ENCODE measurements at regions not wholly inside any gene's neighbourhood (a gene's known extent, or its start where the extent isn't known, plus 50 kb on each side); places are given as distances from the start of the nearest gene placed in this dataset.
A peak's percentile ranks its signal among the peaks of the same experiment; 100 is the strongest.

DNA sequence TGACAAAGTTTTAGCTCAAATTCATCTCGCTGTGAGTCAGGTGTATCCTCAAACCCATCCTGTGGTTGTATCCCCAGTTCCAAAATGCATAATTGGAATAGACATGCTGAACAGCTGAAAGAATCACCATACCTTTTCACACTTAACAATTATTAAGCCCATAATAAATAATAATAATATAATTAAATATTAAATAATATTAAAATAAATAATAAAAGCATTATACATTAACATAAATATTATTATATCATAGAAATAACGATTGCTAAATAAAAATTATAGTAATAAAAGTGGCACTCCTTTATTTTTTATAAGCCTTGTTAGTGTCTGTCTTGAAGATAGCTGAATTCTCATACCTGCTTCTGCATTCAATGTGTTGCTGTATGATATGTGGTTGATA is 257.5 kb upstream of the B3GALT2 start:
- SMC1A ChIA-PET (ENCODE audit: uncharacterized antibody, unreplicated experiment), result no interaction called here
- Histone ChIP-seq H3K79me2 (ENCODE audit: control insufficient read depth, insufficient read depth, low read length) (no peaks in the 10 kb centered on the region), H2AFZ (ENCODE audit: control insufficient read depth, low read depth, low read length) (no peak overlapping the region), H3K27ac (ENCODE audit: control insufficient read depth, insufficient read depth) (no peak overlapping the region), H3K9ac (ENCODE audit: control insufficient read depth, insufficient read depth, low read length) (no peak overlapping the region), H3K27me3 (replicated peaks in 1 of 2; ENCODE audit: control insufficient read depth in 2 of 2, insufficient read depth in 2 of 2, low read length in 1 of 2) (no peaks in the 10 kb centered on the region; a peak in 1 of 4 replicates), H3K4me2 (ENCODE audit: control insufficient read depth, insufficient read depth) (no peak overlapping the region), H4K20me1 (ENCODE audit: control insufficient read depth, insufficient read depth) (no peaks in the 10 kb centered on the region), H3K9me3 (replicated peaks; ENCODE audit: control insufficient read depth, insufficient read depth, low read length) (no peaks in the 10 kb centered on the region; the same call in 2 of the 3 replicates), H3K4me1 (ENCODE audit: control insufficient read depth, insufficient read depth, low read length) (peaks cover 8% of the 10 kb centered on the region; the same call in 1 of the 2 replicates), H3K36me3 (ENCODE audit: control insufficient read depth in 2 of 2, insufficient read depth in 2 of 2, low read length in 1 of 2) (no peaks in the 10 kb centered on the region), H3K4me3 (no peak overlapping the region)
- TF ChIP-seq, protein P1, sequence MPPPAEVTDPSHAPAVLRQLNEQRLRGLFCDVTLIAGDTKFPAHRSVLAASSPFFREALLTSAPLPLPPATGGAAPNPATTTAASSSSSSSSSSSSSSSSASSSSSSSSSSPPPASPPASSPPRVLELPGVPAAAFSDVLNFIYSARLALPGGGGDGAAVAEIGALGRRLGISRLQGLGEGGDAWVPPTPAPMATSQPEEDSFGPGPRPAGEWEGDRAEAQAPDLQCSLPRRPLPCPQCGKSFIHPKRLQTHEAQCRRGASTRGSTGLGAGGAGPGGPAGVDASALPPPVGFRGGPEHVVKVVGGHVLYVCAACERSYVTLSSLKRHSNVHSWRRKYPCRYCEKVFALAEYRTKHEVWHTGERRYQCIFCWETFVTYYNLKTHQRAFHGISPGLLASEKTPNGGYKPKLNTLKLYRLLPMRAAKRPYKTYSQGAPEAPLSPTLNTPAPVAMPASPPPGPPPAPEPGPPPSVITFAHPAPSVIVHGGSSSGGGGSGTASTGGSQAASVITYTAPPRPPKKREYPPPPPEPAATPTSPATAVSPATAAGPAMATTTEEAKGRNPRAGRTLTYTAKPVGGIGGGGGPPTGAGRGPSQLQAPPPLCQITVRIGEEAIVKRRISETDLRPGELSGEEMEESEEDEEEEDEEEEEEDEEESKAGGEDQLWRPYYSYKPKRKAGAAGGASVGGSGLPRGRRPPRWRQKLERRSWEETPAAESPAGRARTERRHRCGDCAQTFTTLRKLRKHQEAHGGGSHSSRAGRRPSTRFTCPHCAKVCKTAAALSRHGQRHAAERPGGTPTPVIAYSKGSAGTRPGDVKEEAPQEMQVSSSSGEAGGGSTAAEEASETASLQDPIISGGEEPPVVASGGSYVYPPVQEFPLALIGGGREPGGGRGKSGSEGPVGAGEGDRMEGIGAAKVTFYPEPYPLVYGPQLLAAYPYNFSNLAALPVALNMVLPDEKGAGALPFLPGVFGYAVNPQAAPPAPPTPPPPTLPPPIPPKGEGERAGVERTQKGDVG (CRISPR knock-in tag; IDR thresholded peaks at IDR 0.05), result no peak
- no peak for TF ChIP-seq HDAC2 (IDR thresholded peaks at IDR 0.05)
- RAD21 ChIA-PET (ENCODE audit: unreplicated experiment), result no interaction called here
- intact Hi-C loops (cut with micrococcal nuclease; ENCODE audit: unreplicated experiment) (no loop called here), in situ Hi-C loops (cut with MboI) (no loop called here)
- no TSS peak for BruUV-seq (replicated peaks)
- FAIRE-seq, result no peak
- CTCF ChIA-PET, result interaction anchor here (0.8 kb wide), 1 partner anchor 12 kb away, joined by 3 read pairs; no protein-coding TSS in a partner anchor
- ATAC-seq, result no peak
- POLR2A ChIA-PET, result no interaction called here
- DNase-seq (ENCODE audit: low read depth, low spot score), result no peak
- WGBS (ENCODE audit: insufficient coverage, insufficient replicate concordance, low lambda C conversion rate, missing lambda C conversion rate), result 36% methylated on average over 2 of the region's 2 CpGs

DNA sequence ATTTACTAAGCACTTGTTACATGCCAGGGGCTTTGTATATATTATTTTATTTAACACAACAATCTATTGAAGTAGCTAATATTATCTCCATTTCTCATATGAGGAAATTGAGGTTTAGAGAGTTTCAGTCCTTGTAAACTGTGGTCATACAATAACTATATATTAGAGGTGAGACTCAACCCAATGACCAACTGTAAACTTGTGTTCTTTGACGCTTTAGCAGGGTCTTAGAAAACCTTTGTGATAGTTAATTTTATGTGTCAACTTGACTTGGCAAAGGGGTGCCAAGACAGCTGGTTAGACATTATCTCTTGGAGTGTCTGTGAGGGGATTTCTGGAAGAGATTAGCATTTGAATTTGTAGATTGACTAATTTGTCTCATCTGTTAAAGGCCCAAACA is 252.4 kb upstream of the B3GALT2 start:
- ChIA-PET CTCF (interaction anchor here (1.2 to 1.5 kb wide), 2 partner anchors 31 to 38 kb away, joined by 3 to 4 read pairs; no protein-coding TSS in a partner anchor), SMC1A (ENCODE audit: uncharacterized antibody, unreplicated experiment) (interaction anchor here (1.5 kb wide), 1 partner anchor 10 kb away, joined by 7 read pairs; no protein-coding TSS in a partner anchor), RAD21 (ENCODE audit: unreplicated experiment) (interaction anchor here (1.3 kb wide), 1 partner anchor 10 kb away, joined by 5 read pairs; no protein-coding TSS in a partner anchor), POLR2A (no interaction called here)
- H3K27me3 ChIP-seq (replicated peaks in 1 of 2; ENCODE audit: control insufficient read depth in 2 of 2, insufficient read depth in 2 of 2, low read length in 1 of 2), result no peaks in the 10 kb centered on the region; a peak in 1 of 4 replicates
- no peak overlapping the region for H3K9ac ChIP-seq (ENCODE audit: control insufficient read depth, insufficient read depth, low read length)
- H4K20me1 ChIP-seq (ENCODE audit: control insufficient read depth, insufficient read depth), result no peaks in the 10 kb centered on the region
- H3K4me3 ChIP-seq, result no peak overlapping the region
- H3K9me3 ChIP-seq (replicated peaks; ENCODE audit: control insufficient read depth, insufficient read depth, low read length), result peaks cover under 1% of the 10 kb centered on the region; the same call in 1 of the 3 replicates
- H3K36me3 ChIP-seq (ENCODE audit: control insufficient read depth in 2 of 2, insufficient read depth in 2 of 2, low read length in 1 of 2), result no peaks in the 10 kb centered on the region
- TF ChIP-seq EZH2 (IDR thresholded peaks at IDR 0.05; ENCODE audit: borderline replicate concordance, control insufficient read depth, low read depth, low read length), result no peak
- TF ChIP-seq JUND (IDR thresholded peaks at IDR 0.05; ENCODE audit: low read depth, low read length), result no peak
- TF ChIP-seq MTA2 (IDR thresholded peaks at IDR 0.05; ENCODE audit: low read depth), result peak; percentile 54; the same call in 1 of the 2 replicates
- peak; percentile 81 for TF ChIP-seq RUNX3 (IDR thresholded peaks at IDR 0.05; ENCODE audit: low read length)
- no peak for TF ChIP-seq HDAC6 (IDR thresholded peaks at IDR 0.05; ENCODE audit: unreplicated experiment)
- TF ChIP-seq KAT2A (conservative IDR thresholded peaks at IDR 0.05; ENCODE audit: control insufficient read depth, low read depth, low read length), result no peak
- TF ChIP-seq, protein P2, sequence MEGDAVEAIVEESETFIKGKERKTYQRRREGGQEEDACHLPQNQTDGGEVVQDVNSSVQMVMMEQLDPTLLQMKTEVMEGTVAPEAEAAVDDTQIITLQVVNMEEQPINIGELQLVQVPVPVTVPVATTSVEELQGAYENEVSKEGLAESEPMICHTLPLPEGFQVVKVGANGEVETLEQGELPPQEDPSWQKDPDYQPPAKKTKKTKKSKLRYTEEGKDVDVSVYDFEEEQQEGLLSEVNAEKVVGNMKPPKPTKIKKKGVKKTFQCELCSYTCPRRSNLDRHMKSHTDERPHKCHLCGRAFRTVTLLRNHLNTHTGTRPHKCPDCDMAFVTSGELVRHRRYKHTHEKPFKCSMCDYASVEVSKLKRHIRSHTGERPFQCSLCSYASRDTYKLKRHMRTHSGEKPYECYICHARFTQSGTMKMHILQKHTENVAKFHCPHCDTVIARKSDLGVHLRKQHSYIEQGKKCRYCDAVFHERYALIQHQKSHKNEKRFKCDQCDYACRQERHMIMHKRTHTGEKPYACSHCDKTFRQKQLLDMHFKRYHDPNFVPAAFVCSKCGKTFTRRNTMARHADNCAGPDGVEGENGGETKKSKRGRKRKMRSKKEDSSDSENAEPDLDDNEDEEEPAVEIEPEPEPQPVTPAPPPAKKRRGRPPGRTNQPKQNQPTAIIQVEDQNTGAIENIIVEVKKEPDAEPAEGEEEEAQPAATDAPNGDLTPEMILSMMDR (IDR thresholded peaks at IDR 0.05 in 2 of 3, conservative IDR thresholded peaks at IDR 0.05 in 1 of 3; ENCODE audit: control insufficient read depth in 2 of 3, extremely low read depth in 1 of 3, insufficient read depth in 1 of 3, low read depth in 3 of 3, low read length in 3 of 3), result no peak
- TF ChIP-seq CHD1 (IDR thresholded peaks at IDR 0.05; ENCODE audit: low read depth, low read length), result no peak
- no peak for TF ChIP-seq NFXL1 (IDR thresholded peaks at IDR 0.05; ENCODE audit: borderline replicate concordance)
- intact Hi-C loops (cut with micrococcal nuclease; ENCODE audit: unreplicated experiment), result no loop called here
- H3K4me1 ChIP-seq (ENCODE audit: control insufficient read depth, insufficient read depth, low read length), result peaks cover 13% of the 10 kb centered on the region
- 0% methylated on average over 1 of the region's 1 CpG for WGBS (ENCODE audit: insufficient coverage, insufficient replicate concordance, low lambda C conversion rate, missing lambda C conversion rate)
- H3K79me2 ChIP-seq (ENCODE audit: control insufficient read depth, insufficient read depth, low read length), result no peaks in the 10 kb centered on the region
- no peak overlapping the region for H3K27ac ChIP-seq (ENCODE audit: control insufficient read depth, insufficient read depth)
- ATAC-seq, result peak; percentile 80
- no peak for FAIRE-seq
- no peak for DNase-seq (ENCODE audit: low read depth, low spot score)
- peak overlapping the region; percentile 21 for H3K4me2 ChIP-seq (ENCODE audit: control insufficient read depth, insufficient read depth)
- in situ Hi-C loops (cut with MboI), result no loop called here
- no peak overlapping the region for H2AFZ ChIP-seq (ENCODE audit: control insufficient read depth, low read depth, low read length)
- no TSS peak for BruUV-seq (replicated peaks)
